ENCODE measurements at regions not wholly inside any gene's neighbourhood (a gene's known extent, or its start where the extent isn't known, plus 50 kb on each side); places are given as distances from the start of the nearest gene placed in this dataset.

- Histone ChIP-seq H2BK20ac (ENCODE audit: low read depth, low read length, poor library complexity, severe bottlenecking) (no peak overlapping the region), H3K9me3 (ENCODE audit: control insufficient read depth, low read depth, low read length) (no peaks in the 10 kb centered on the region), H4K8ac (replicated peaks; ENCODE audit: insufficient read length, low read depth, low read length) (no peak overlapping the region), H4K20me1 (ENCODE audit: control insufficient read depth, insufficient read depth, insufficient read length) (no peaks in the 10 kb centered on the region), H2BK15ac (ENCODE audit: low read depth, low read length) (no peak overlapping the region), H3T11ph (ENCODE audit: low read length) (no peak overlapping the region), H3K27ac (ENCODE audit: insufficient read length, low read depth, low read length) (no peak overlapping the region), H3K9ac (ENCODE audit: extremely low read depth, insufficient read length, low read length) (no peak overlapping the region), H3K23ac (ENCODE audit: insufficient read length, low read depth, low read length) (no peak overlapping the region), H3K27me3 (ENCODE audit: insufficient read depth, low read length) (no peaks in the 10 kb centered on the region), H2BK120ac (ENCODE audit: low read depth, low read length, poor library complexity, severe bottlenecking) (no peak overlapping the region), H3K56ac (ENCODE audit: insufficient read length, low read depth, low read length) (no peak overlapping the region), H4K5ac (ENCODE audit: insufficient read length, low read depth, low read length) (no peak overlapping the region), H3K4me1 (ENCODE audit: insufficient read depth, low read length) (no peaks in the 10 kb centered on the region), H2BK12ac (ENCODE audit: insufficient read length, low read depth, low read length) (no peak overlapping the region), H3K18ac (ENCODE audit: insufficient read length, low read depth, low read length) (no peak overlapping the region), H2BK5ac (ENCODE audit: insufficient read length, low read length) (no peak overlapping the region), H3K14ac (ENCODE audit: insufficient read depth, low read length) (no peak overlapping the region), H4K91ac (ENCODE audit: insufficient read length, low read depth, low read length) (no peak overlapping the region), H3K4ac (ENCODE audit: low read depth, low read length) (no peak overlapping the region), H3K23me2 (ENCODE audit: insufficient read length, low read depth, low read length, poor library complexity, severe bottlenecking) (no peaks in the 10 kb centered on the region), H3K4me2 (ENCODE audit: insufficient read depth, insufficient read length, low read length) (no peak overlapping the region), H3K79me2 (ENCODE audit: insufficient read depth, low read length) (no peaks in the 10 kb centered on the region), H2AK5ac (ENCODE audit: insufficient read length, low read length) (no peak overlapping the region), H3K79me1 (ENCODE audit: insufficient read depth, low read depth, low read length, poor library complexity, severe bottlenecking) (no peaks in the 10 kb centered on the region), H2AFZ (ENCODE audit: low read length) (no peak overlapping the region)
- peaks cover 7 to 22% of the 10 kb centered on the region in 2 experiments; a peak in 3 of 5 replicates for H3K9me3 Mint-ChIP-seq
- no peaks in the 10 kb centered on the region for H3K27me3 Mint-ChIP-seq (ENCODE audit: low read depth)
- no peak overlapping the region for H3K4me3 Mint-ChIP-seq
- DNase-seq: no peak
- H3K36me3 Mint-ChIP-seq (ENCODE audit: insufficient read depth in 1 of 3, low read depth in 3 of 3): no peaks in the 10 kb centered on the region
- WGBS (ENCODE audit: extremely low coverage, insufficient read length, low lambda C conversion rate): no CpG with 5 or more reads among the region's 2 CpGs
- TF ChIP-seq CTCF (conservative IDR thresholded peaks at IDR 0.05): no peak
- no peaks in the 10 kb centered on the region for H3K4me1 Mint-ChIP-seq
- no peak overlapping the region for H3K27ac Mint-ChIP-seq
These were observed 322.1 kb downstream of the CBLL2 start for GRCh38 chrX:22594766-22595165.
